PC-9 (cell line): ENCODE measurements at regions not wholly inside any gene's neighbourhood (a gene's known extent, or its start where the extent isn't known, plus 50 kb on each side); places are given as distances from the start of the nearest gene placed in this dataset.
"Not testable (repeated sequence)": the region's sequence is repeated elsewhere in the genome, so short reads cannot be mapped to it uniquely, and the experiment has no call there.

ENCODE experiments used
- EZH2 ChIP-seq: fragments of 200-600 bp; sonication (generic); IDR thresholded peaks from 2 replicates; pipeline ENCODE4 v1.8.0; 2017; ENCODE audit warnings: antibody characterized with exemption, low read depth
- TF ChIP-seq, protein P1 (sequence below): fragments of 200-600 bp; sonication (generic); conservative IDR thresholded peaks from 2 replicates; pipeline ENCODE4 v1.6.1; 2017; ENCODE audit warnings: mixed run types, antibody characterized with exemption, mild to moderate bottlenecking, moderate library complexity

DNA sequence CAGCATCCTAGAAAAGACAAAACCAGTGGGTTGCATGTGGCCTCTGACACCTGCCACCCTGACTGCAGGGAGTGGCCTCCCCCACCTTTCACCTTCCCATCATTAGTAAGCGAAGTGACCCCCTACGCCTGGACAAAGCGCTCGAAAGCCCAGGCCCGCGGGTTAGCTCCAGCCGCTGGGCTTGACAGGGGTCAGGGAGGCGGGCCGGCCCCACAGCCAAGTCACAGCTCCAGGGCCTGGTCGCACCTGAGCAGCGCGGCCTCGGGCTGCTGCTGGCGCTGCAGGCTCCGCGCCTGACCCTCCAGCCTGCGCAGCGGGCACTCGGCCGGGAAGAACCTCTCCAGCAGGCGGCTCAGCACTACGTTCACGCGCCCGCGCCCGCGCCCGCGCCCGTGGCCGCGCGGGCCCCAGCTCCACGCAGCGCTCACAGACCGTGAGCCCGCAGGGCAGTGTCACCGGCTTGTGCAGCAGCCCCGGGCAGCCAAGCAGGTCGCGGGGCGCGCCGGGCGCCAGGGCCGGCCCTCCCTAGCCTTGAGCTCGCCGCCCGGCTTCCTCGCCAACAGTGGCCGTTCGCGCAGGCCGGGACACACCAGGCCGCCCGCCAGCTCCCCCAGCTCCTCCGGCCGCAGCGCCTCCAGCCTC, 93.3 kb downstream of the POTEC start:
- TF ChIP-seq, protein P1, sequence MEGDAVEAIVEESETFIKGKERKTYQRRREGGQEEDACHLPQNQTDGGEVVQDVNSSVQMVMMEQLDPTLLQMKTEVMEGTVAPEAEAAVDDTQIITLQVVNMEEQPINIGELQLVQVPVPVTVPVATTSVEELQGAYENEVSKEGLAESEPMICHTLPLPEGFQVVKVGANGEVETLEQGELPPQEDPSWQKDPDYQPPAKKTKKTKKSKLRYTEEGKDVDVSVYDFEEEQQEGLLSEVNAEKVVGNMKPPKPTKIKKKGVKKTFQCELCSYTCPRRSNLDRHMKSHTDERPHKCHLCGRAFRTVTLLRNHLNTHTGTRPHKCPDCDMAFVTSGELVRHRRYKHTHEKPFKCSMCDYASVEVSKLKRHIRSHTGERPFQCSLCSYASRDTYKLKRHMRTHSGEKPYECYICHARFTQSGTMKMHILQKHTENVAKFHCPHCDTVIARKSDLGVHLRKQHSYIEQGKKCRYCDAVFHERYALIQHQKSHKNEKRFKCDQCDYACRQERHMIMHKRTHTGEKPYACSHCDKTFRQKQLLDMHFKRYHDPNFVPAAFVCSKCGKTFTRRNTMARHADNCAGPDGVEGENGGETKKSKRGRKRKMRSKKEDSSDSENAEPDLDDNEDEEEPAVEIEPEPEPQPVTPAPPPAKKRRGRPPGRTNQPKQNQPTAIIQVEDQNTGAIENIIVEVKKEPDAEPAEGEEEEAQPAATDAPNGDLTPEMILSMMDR = not testable (repeated sequence)
- TF ChIP-seq EZH2 = not testable (repeated sequence)
